Kidney (tissue), 13 donors: ENCODE measurements at regions not wholly inside any gene's neighbourhood (a gene's known extent, or its start where the extent isn't known, plus 50 kb on each side); places are given as distances from the start of the nearest gene placed in this dataset.
A peak's percentile ranks its signal among the peaks of the same experiment; 100 is the strongest.

ENCODE experiments used
- DNase-seq, 5 donors: peaks; one replicate each; pipeline ENCODE4 v3.0.0-alpha.2; 2013 to 2020
- FAIRE-seq: peaks from 2 replicates; lab custom pipeline; 2012; peaks lifted over from hg19 to GRCh38; lab: Jason Lieb, UNC
- H3K27ac ChIP-seq, 2 donors: one replicate each; pipeline ENCODE4 v1.7.0; 2013; ENCODE audit warnings: low read depth in 2 of 2, low read length in 2 of 2, inconsistent platforms in 1 of 2
- H3K27me3 ChIP-seq: one replicate; pipeline ENCODE4 v1.7.1; 2013; ENCODE audit warnings: low read length, inconsistent platforms; ENCODE audit not compliant: control insufficient read depth, insufficient read depth
- H3K36me3 ChIP-seq, 3 donors: one replicate each; pipeline versions ENCODE4 v1.7.0 to v1.7.1; 2013; ENCODE audit warnings: low read length in 3 of 3, control low read depth in 1 of 3, inconsistent platforms in 1 of 3; ENCODE audit not compliant: insufficient read depth in 3 of 3, control insufficient read depth in 2 of 3
- H3K4me1 ChIP-seq, 3 donors: one replicate each; pipeline versions ENCODE4 v1.7.0 to v1.7.1; 2013; ENCODE audit warnings: low read length in 3 of 3, inconsistent platforms in 1 of 3, low read depth in 1 of 3; ENCODE audit not compliant: control insufficient read depth in 2 of 3, insufficient read depth in 2 of 3
- H3K4me3 ChIP-seq, 3 donors: one replicate each; pipeline versions ENCODE4 v1.7.0 to v1.8.1; 2013; ENCODE audit warnings: low read length in 3 of 3, control low read depth in 1 of 3, inconsistent platforms in 1 of 3
- H3K9ac ChIP-seq, 3 donors: one replicate each; pipeline versions ENCODE4 v1.7.0 to v1.7.1; 2013; ENCODE audit warnings: low read length in 3 of 3, control low read depth in 1 of 3, inconsistent platforms in 1 of 3
- H3K9me3 ChIP-seq, 3 donors: one replicate each; pipeline versions ENCODE4 v1.7.0 to v1.7.1; 2013; ENCODE audit warnings: low read length in 3 of 3, control low read depth in 1 of 3, inconsistent platforms in 1 of 3; ENCODE audit not compliant: control insufficient read depth in 2 of 3, insufficient read depth in 1 of 3
- CTCF ChIP-seq: IDR thresholded peaks from 3 replicates; pipeline ENCODE4 v1.5.1; 2012; ENCODE audit warnings: mild to moderate bottlenecking, moderate library complexity, borderline replicate concordance; ENCODE audit not compliant: insufficient read depth; ENCODE audit errors: extremely low read depth
- intact Hi-C: fragments of 100-400 bp; cut with DNase I; formaldehyde crosslinking; loops from one replicate; pipeline ENCODE4 v1.11.1; 2022
- donor health status: control.
- donor health status: control.
- donor health status: control.
- donor health status: control.
- donor health status: control.
- donor health status: DM: yes; HTN: yes; CAD: no.
- donor health status: Normal renal cell carcinoma (clear cell type).

- Histone ChIP-seq H3K9me3 (no peaks in the 10 kb centered on the region), H3K4me1 (no peaks in the 10 kb centered on the region), H3K9ac (no peak overlapping the region), H3K27me3 (no peaks in the 10 kb centered on the region), H3K36me3 (no peaks in the 10 kb centered on the region), H3K27ac (no peak overlapping the region), H3K4me3 (no peak overlapping the region)
- no peak for FAIRE-seq
- no peak for DNase-seq
- intact Hi-C loops, result no loop called here
- TF ChIP-seq CTCF, result no peak
Observed at GRCh38 chr10:44781131-44781530, 130.0 kb upstream of the TMEM72 start.

- Histone ChIP-seq H3K9me3 (no peaks in the 10 kb centered on the region), H3K36me3 (no peaks in the 10 kb centered on the region), H3K27me3 (no peaks in the 10 kb centered on the region), H3K27ac (no peak overlapping the region), H3K9ac (no peak overlapping the region), H3K4me1 (no peaks in the 10 kb centered on the region), H3K4me3 (no peak overlapping the region)
- FAIRE-seq (no peak), DNase-seq (peak in 1 of 5 donors; percentile 57)
- intact Hi-C loops, result no loop called here
- TF ChIP-seq CTCF, result no peak
Observed at GRCh38 chr10:44786286-44786850, 124.8 kb upstream of the TMEM72 start.

- Histone ChIP-seq H3K4me1 (no peaks in the 10 kb centered on the region), H3K4me3 (no peak overlapping the region), H3K27ac (no peak overlapping the region), H3K36me3 (no peaks in the 10 kb centered on the region), H3K9me3 (no peaks in the 10 kb centered on the region), H3K27me3 (no peaks in the 10 kb centered on the region), H3K9ac (no peak overlapping the region)
- DNase-seq (no peak), FAIRE-seq (no peak)
- no peak for TF ChIP-seq CTCF
- intact Hi-C loops, result no loop called here
Observed at GRCh38 chr10:44787480-44788075, 123.6 kb upstream of the TMEM72 start.
